Heart left ventricle (tissue), 13 donors: ENCODE measurements at regions not wholly inside any gene's neighbourhood (a gene's known extent, or its start where the extent isn't known, plus 50 kb on each side); places are given as distances from the start of the nearest gene placed in this dataset.

Experiments used
- POLR2A ChIP-seq, 2 donors: fragments of 450-650 bp; IDR thresholded peaks; one replicate each; pipeline ENCODE4 v1.6.1; 2017; ENCODE audit warnings: antibody characterized with exemption in 2 of 2, mild to moderate bottlenecking in 2 of 2, moderate library complexity in 2 of 2
- TF ChIP-seq, protein P1 (sequence below), 12 donors: fragments of 200-600 bp; sonication (generic) in 4 of 12; IDR thresholded peaks; one replicate each; pipeline versions ENCODE4 v1.5.0 to v1.8.0; 2018 to 2022; ENCODE audit warnings: antibody characterized with exemption in 12 of 12, mild to moderate bottlenecking in 5 of 12
- donor health status: ischemic (EF 13 %, LVEDD 7.1; RV severe dilation, severe dysfunction).
- donor health status: DM: no; HTN: yes; CAD: no.
- donor health status: DM: no; HTN: no; CAD: no.
- donor health status: ischemic (EF 25% LVEDD 6.9; RV normal size, moderate dysfunction).
- donor health status: ischemic (EF 25% LVEDD 5.7; RV mildly dilated, moderate dysfunction).
- donor health status: ischemic (EF 35%, LVEDD 5.7; RV mildly dilated, moderate dysfunction).
- donor health status: nonischemic (EF 11% LVEDD 7.7; RV severe dilation, severe dysfunction).
- donor health status: DM: yes; HTN: yes; CAD: no.
- donor health status: PGD.
- donor health status: ischemic (EF 29% LVEDD 5.4; RV normal size, mild dysfunction).
- donor health status: nonischemic (EF 23%, LVEDD 6.1; RV moderate dilation, normal function).

DNA sequence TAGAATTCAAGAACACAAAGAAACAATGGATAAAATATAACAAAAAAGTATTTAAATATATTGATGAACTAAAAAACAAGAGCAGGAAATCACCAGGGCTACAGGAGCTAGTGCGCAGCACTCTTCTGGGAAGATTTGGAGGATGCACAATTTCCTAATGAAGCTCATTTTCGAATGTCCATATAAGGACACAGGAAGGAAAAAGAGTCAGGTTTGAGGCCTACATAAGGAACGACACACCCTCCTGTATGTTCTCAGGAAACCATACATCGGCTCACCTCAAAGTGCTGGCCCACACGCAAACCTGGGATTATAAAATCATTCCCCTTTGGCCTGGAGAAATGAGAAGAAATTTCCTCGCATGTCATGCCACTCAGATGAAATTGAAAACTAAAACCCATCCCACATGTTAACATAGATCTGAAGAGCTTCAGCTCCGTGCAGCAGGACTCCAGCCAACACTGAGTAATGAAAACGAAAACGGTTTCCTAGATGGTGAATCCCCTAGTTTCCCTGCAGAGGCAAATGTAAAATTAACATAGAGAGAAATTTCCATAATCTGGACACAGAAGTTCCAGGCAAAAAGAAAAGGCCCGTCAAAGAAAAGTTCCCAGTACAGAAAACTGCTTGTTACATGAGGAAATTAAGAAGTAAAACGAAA lies 825.8 kb downstream of the SOCS6 start:
- TF ChIP-seq, protein P1, sequence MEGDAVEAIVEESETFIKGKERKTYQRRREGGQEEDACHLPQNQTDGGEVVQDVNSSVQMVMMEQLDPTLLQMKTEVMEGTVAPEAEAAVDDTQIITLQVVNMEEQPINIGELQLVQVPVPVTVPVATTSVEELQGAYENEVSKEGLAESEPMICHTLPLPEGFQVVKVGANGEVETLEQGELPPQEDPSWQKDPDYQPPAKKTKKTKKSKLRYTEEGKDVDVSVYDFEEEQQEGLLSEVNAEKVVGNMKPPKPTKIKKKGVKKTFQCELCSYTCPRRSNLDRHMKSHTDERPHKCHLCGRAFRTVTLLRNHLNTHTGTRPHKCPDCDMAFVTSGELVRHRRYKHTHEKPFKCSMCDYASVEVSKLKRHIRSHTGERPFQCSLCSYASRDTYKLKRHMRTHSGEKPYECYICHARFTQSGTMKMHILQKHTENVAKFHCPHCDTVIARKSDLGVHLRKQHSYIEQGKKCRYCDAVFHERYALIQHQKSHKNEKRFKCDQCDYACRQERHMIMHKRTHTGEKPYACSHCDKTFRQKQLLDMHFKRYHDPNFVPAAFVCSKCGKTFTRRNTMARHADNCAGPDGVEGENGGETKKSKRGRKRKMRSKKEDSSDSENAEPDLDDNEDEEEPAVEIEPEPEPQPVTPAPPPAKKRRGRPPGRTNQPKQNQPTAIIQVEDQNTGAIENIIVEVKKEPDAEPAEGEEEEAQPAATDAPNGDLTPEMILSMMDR (IDR thresholded peaks at IDR 0.05) = no peak
- no peak for TF ChIP-seq POLR2A (IDR thresholded peaks at IDR 0.05)
